ENCODE measurements at regions not wholly inside any gene's neighbourhood (a gene's known extent, or its start where the extent isn't known, plus 50 kb on each side); places are given as distances from the start of the nearest gene placed in this dataset.

DNA sequence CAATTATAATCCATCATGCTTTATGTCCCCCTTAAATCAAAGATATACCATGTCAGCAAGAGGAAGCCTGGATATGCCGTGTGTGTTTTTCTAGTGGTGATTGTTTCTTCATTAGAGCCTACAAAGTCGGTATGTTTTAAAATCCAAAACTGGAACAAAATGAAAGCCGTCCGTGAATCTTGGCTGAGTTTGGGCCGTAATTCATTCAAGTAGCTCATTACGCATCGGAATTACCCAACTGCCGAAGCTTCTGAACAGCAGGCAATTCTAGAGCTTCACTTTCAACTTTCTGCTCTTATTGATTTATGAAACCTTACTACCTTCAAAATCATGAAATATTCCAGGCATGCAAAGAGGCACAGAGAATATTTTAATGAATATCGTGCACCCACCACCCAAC is 224.7 kb downstream of the AACS start:
- Histone ChIP-seq H3K9me3 (ENCODE audit: control insufficient read depth, low read depth, low read length) (no peaks in the 10 kb centered on the region), H2BK12ac (ENCODE audit: insufficient read length, low read depth, low read length) (no peak overlapping the region), H3K4me1 (ENCODE audit: insufficient read depth, low read length) (no peaks in the 10 kb centered on the region), H3K14ac (ENCODE audit: insufficient read depth, low read length) (no peak overlapping the region), H3K4me2 (ENCODE audit: insufficient read depth, insufficient read length, low read length) (no peak overlapping the region), H3K23ac (ENCODE audit: insufficient read length, low read depth, low read length) (no peak overlapping the region), H3K27me3 (ENCODE audit: insufficient read depth, low read length) (no peaks in the 10 kb centered on the region), H4K91ac (ENCODE audit: insufficient read length, low read depth, low read length) (no peak overlapping the region), H4K20me1 (ENCODE audit: control insufficient read depth, insufficient read depth, insufficient read length) (no peaks in the 10 kb centered on the region), H2BK5ac (ENCODE audit: insufficient read length, low read length) (no peak overlapping the region), H3K18ac (ENCODE audit: insufficient read length, low read depth, low read length) (no peak overlapping the region), H3K9ac (ENCODE audit: extremely low read depth, insufficient read length, low read length) (no peak overlapping the region), H3K23me2 (ENCODE audit: insufficient read length, low read depth, low read length, poor library complexity, severe bottlenecking) (no peaks in the 10 kb centered on the region), H2BK20ac (ENCODE audit: low read depth, low read length, poor library complexity, severe bottlenecking) (no peak overlapping the region), H2AK5ac (ENCODE audit: insufficient read length, low read length) (no peak overlapping the region), H2BK15ac (ENCODE audit: low read depth, low read length) (no peak overlapping the region), H4K5ac (ENCODE audit: insufficient read length, low read depth, low read length) (no peak overlapping the region), H4K8ac (replicated peaks; ENCODE audit: insufficient read length, low read depth, low read length) (no peak overlapping the region), H3T11ph (ENCODE audit: low read length) (no peak overlapping the region), H3K79me1 (ENCODE audit: insufficient read depth, low read depth, low read length, poor library complexity, severe bottlenecking) (no peaks in the 10 kb centered on the region), H3K79me2 (ENCODE audit: insufficient read depth, low read length) (no peaks in the 10 kb centered on the region), H2AFZ (ENCODE audit: low read length) (no peak overlapping the region), H3K56ac (ENCODE audit: insufficient read length, low read depth, low read length) (no peak overlapping the region), H2BK120ac (ENCODE audit: low read depth, low read length, poor library complexity, severe bottlenecking) (no peak overlapping the region), H3K4ac (ENCODE audit: low read depth, low read length) (no peak overlapping the region), H3K27ac (ENCODE audit: insufficient read length, low read depth, low read length) (no peak overlapping the region)
- H3K4me1 Mint-ChIP-seq, result peaks cover 4 to 6% of the 10 kb centered on the region in 2 experiments; a peak in 2 of 4 replicates
- peaks cover 2 to 4% of the 10 kb centered on the region in 2 experiments; a peak in 2 of 5 replicates for H3K9me3 Mint-ChIP-seq
- no peak for DNase-seq
- TF ChIP-seq, protein P1, sequence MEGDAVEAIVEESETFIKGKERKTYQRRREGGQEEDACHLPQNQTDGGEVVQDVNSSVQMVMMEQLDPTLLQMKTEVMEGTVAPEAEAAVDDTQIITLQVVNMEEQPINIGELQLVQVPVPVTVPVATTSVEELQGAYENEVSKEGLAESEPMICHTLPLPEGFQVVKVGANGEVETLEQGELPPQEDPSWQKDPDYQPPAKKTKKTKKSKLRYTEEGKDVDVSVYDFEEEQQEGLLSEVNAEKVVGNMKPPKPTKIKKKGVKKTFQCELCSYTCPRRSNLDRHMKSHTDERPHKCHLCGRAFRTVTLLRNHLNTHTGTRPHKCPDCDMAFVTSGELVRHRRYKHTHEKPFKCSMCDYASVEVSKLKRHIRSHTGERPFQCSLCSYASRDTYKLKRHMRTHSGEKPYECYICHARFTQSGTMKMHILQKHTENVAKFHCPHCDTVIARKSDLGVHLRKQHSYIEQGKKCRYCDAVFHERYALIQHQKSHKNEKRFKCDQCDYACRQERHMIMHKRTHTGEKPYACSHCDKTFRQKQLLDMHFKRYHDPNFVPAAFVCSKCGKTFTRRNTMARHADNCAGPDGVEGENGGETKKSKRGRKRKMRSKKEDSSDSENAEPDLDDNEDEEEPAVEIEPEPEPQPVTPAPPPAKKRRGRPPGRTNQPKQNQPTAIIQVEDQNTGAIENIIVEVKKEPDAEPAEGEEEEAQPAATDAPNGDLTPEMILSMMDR (conservative IDR thresholded peaks at IDR 0.05), result no peak
- H3K27me3 Mint-ChIP-seq (ENCODE audit: low read depth), result no peaks in the 10 kb centered on the region
- no peak overlapping the region for H3K27ac Mint-ChIP-seq
- H3K36me3 Mint-ChIP-seq (ENCODE audit: insufficient read depth in 1 of 3, low read depth in 3 of 3), result peaks cover 0 to 19% (median 5%) of the 10 kb centered on the region in 3 experiments; a peak in 6 of 7 replicates
- no CpG with 5 or more reads among the region's 9 CpGs for WGBS (ENCODE audit: extremely low coverage, insufficient read length, low lambda C conversion rate)
- no peak overlapping the region for H3K4me3 Mint-ChIP-seq

Data from H9 (cell line).